Vagina (tissue), 2 donors: ENCODE measurements at regions not wholly inside any gene's neighbourhood (a gene's known extent, or its start where the extent isn't known, plus 50 kb on each side); places are given as distances from the start of the nearest gene placed in this dataset.

Experiments used
- POLR2A ChIP-seq, 2 donors: fragments of 450-650 bp; IDR thresholded peaks; one replicate each; pipeline ENCODE4 v1.6.1; 2017; ENCODE audit warnings: antibody characterized with exemption in 2 of 2, mild to moderate bottlenecking in 2 of 2, moderate library complexity in 2 of 2
- TF ChIP-seq, protein P1 (sequence below), 3 experiments: fragments of 450-650 bp in 2 of 3; fragments of 200-600 bp in 1 of 3; sonication (generic) in 1 of 3; IDR thresholded peaks; one replicate each; pipeline ENCODE4 v1.5.1; 2017 to 2019; ENCODE audit warnings: antibody characterized with exemption in 3 of 3, mild to moderate bottlenecking in 2 of 3, moderate library complexity in 2 of 3

- TF ChIP-seq, protein P1, sequence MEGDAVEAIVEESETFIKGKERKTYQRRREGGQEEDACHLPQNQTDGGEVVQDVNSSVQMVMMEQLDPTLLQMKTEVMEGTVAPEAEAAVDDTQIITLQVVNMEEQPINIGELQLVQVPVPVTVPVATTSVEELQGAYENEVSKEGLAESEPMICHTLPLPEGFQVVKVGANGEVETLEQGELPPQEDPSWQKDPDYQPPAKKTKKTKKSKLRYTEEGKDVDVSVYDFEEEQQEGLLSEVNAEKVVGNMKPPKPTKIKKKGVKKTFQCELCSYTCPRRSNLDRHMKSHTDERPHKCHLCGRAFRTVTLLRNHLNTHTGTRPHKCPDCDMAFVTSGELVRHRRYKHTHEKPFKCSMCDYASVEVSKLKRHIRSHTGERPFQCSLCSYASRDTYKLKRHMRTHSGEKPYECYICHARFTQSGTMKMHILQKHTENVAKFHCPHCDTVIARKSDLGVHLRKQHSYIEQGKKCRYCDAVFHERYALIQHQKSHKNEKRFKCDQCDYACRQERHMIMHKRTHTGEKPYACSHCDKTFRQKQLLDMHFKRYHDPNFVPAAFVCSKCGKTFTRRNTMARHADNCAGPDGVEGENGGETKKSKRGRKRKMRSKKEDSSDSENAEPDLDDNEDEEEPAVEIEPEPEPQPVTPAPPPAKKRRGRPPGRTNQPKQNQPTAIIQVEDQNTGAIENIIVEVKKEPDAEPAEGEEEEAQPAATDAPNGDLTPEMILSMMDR (IDR thresholded peaks at IDR 0.05), result no peak
- TF ChIP-seq POLR2A (IDR thresholded peaks at IDR 0.05), result no peak
Observed at GRCh38 chr1:181349512-181349911, 133.8 kb upstream of the CACNA1E start.
